HEK293 (cell line): ENCODE measurements at regions not wholly inside any gene's neighbourhood (a gene's known extent, or its start where the extent isn't known, plus 50 kb on each side); places are given as distances from the start of the nearest gene placed in this dataset.

Source experiments
- CTCF ChIP-seq: fragments of 450-650 bp; formaldehyde crosslinking; IDR thresholded peaks from 2 replicates; pipeline ENCODE4 v1.5.1; 2016; ENCODE audit warnings: missing biosample characterization, missing genetic modification characterization
- GLIS1 ChIP-seq: fragments of 450-650 bp; formaldehyde crosslinking; IDR thresholded peaks from 2 replicates; pipeline ENCODE4 v1.5.1; 2016; ENCODE audit warnings: missing biosample characterization, missing genetic modification characterization
- INSM2 ChIP-seq: fragments of 450-650 bp; formaldehyde crosslinking; IDR thresholded peaks from 2 replicates; pipeline ENCODE4 v1.5.1; 2016; ENCODE audit warnings: missing biosample characterization, missing genetic modification characterization
- KLF10 ChIP-seq: fragments of 450-650 bp; IDR thresholded peaks from 2 replicates; pipeline ENCODE4 v1.5.1; 2018; ENCODE audit warnings: missing biosample characterization, mild to moderate bottlenecking, missing genetic modification characterization
- REST ChIP-seq: fragments of 450-650 bp; formaldehyde crosslinking; IDR thresholded peaks from 2 replicates; pipeline ENCODE4 v1.5.1; 2016; ENCODE audit warnings: missing biosample characterization, missing genetic modification characterization
- SCRT1 ChIP-seq: fragments of 450-650 bp; formaldehyde crosslinking; IDR thresholded peaks from 2 replicates; pipeline ENCODE4 v1.5.1; 2016; ENCODE audit warnings: missing biosample characterization, missing genetic modification characterization, borderline replicate concordance
- TCF7L2 ChIP-seq: IDR thresholded peaks from 2 replicates; pipeline ENCODE4 v1.6.1; 2011; ENCODE audit warnings: low read depth, mild to moderate bottlenecking, inconsistent platforms, low read length, moderate library complexity, borderline replicate concordance
- ZFP3 ChIP-seq: fragments of 450-650 bp; formaldehyde crosslinking; IDR thresholded peaks from 2 replicates; pipeline ENCODE4 v1.5.1; 2016; ENCODE audit warnings: low read depth, missing biosample characterization, missing genetic modification characterization
- ZNF10 ChIP-seq: fragments of 450-650 bp; formaldehyde crosslinking; IDR thresholded peaks from 2 replicates; pipeline ENCODE4 v1.5.1; 2017; ENCODE audit warnings: missing biosample characterization, missing genetic modification characterization
- ZNF549 ChIP-seq: fragments of 450-650 bp; IDR thresholded peaks from 2 replicates; pipeline ENCODE4 v1.5.1; 2018; ENCODE audit warnings: missing biosample characterization, missing genetic modification characterization, mild to moderate bottlenecking, inconsistent platforms, moderate library complexity
- ZNF777 ChIP-seq: fragments of 450-650 bp; formaldehyde crosslinking; IDR thresholded peaks from 2 replicates; pipeline ENCODE4 v1.5.1; 2017; ENCODE audit warnings: missing biosample characterization, missing genetic modification characterization, borderline replicate concordance
- ZNF830 ChIP-seq: fragments of 450-650 bp; IDR thresholded peaks from 2 replicates; pipeline ENCODE4 v1.5.0; 2018; ENCODE audit warnings: missing biosample characterization, missing genetic modification characterization, low read depth, mild to moderate bottlenecking, moderate library complexity

GRCh38 chr9:135335691-135336181, 143.8 kb upstream of the PPP1R26 start:
- TF ChIP-seq INSM2 (tag by site-specific recombination) (no peak), ZNF830 (tag by site-specific recombination) (no peak), CTCF (tag by site-specific recombination) (no peak), GLIS1 (tag by site-specific recombination) (no peak), KLF10 (tag by site-specific recombination) (no peak), ZNF549 (tag by site-specific recombination) (no peak), REST (no peak), ZNF10 (tag by site-specific recombination) (no peak), ZNF777 (tag by site-specific recombination) (no peak), ZFP3 (tag by site-specific recombination) (no peak), TCF7L2 (no peak), SCRT1 (tag by site-specific recombination) (no peak)
